Activated T-cell treated with anti-CD3 and anti-CD28 coated beads, Interleukin-2, amount 50 U/mL, for 48 hours (primary cell): ENCODE measurements at regions not wholly inside any gene's neighbourhood (a gene's known extent, or its start where the extent isn't known, plus 50 kb on each side); places are given as distances from the start of the nearest gene placed in this dataset.

Experiments
- DNase-seq, 2 experiments: peaks; one replicate each; pipeline ENCODE4 v3.0.0-alpha.2; 2020

GRCh38 chr4:112852601-112853000 lies 196.9 kb upstream of the ANK2 start:
- no peak for DNase-seq

- DNase-seq: no peak
Observed at GRCh38 chr4:112853662-112854256, 195.7 kb upstream of the ANK2 start.

DNA sequence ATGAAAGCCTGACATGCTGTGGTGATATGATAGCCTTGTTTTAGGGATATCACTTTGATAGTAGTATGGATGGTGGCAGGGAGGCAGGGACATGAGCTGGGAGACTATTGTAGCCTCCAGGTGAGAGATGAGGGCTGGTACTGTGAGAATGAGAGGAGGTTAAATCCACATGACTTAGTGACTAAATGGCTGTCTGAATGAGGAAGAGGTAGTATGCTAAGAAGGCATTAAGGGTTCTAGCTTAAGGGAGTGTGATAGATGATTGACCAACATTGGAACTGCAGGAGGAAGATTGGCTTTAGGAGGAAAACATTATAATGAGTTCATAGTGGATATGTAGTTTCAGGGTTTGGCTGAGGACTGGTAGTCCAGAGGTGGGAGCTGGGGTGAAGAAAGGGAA lies 195.0 kb upstream of the ANK2 start:
- no peak for DNase-seq

- DNase-seq: no peak
Observed at GRCh38 chr4:112855058-112855457, 194.4 kb upstream of the ANK2 start.

DNA sequence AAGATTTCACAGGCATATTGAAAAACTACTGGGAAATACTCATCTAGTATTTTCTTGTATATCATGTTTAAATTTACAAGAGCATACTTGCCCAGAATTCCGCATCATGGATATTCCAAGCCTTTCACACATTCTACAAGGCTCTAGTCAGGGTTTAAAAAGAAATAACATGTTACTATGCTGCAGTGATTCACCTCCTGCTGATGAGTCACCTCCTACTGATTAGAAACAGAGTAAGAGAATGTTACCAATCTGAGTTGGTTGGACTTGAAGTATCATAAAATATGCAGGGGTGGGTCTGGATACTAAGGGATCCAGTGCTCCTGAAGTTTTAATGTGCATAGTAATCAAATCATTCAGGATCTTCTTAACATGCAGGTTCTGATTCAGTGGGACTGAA lies 192.0 kb upstream of the ANK2 start:
- DNase-seq: no peak

GRCh38 chr4:112858751-112859150 lies 190.7 kb upstream of the ANK2 start:
- no peak for DNase-seq

DNA sequence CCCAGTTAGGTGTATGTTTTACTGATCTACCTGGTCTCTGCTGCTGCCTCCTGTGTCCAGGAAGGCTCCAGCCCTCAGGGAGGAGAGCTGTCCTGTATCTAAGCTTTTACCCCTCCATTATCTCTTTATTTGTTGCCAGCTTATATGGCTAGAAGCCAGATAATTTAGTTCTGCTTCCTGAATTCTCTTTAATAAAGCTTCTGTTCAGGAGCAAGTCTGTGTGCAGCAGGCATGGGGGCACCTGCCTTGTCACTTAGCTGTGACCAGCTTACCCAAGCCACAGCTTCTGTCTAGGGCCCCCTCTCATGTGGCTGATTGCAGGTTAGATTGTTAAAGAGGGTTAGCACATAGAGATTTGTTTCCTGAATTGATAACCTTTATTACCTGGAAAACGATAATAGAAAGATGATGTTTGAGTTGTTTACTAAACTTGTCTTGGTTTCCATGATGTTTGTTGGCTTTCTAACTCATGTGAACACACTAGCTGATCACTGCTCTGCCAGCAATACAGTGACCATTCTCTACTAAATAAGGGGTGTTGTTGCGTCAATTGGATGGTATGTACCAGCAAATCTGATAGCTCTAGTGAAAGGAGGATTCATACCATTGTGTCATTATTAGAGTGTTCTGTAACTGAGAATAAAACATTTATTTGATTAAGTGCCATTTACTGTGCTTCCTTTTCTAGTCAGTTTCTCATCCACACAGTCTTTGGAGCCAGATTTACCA lies 189.8 kb upstream of the ANK2 start:
- DNase-seq: no peak

GRCh38 chr4:112860830-112861690 lies 188.4 kb upstream of the ANK2 start:
- no peak for DNase-seq

GRCh38 chr4:112861691-112862674 lies 187.5 kb upstream of the ANK2 start:
- no peak for DNase-seq

DNA sequence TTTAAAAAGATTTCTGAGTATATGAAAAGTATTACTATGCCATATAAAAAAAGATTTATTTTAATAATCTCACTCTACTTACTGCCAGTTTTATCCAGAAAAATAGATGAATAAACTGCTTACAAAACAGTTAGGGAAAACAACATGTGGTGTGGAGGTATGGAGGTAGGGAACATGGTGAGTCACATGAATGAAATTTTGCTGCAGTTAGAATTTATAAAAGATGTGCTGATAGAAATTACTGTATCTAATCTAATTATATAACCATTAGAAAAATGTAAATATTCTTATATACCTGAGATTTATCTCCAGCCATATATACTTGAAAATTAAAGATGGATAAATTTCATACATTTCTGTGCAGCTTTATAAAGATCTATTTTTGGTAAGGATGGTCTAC lies 184.0 kb upstream of the ANK2 start:
- no peak for DNase-seq

- no peak for DNase-seq
Observed at GRCh38 chr4:112876316-112876715, 173.1 kb upstream of the ANK2 start.

GRCh38 chr4:112881842-112882241 lies 167.6 kb upstream of the ANK2 start:
- DNase-seq: no peak

- no peak for DNase-seq
Observed at GRCh38 chr4:112882286-112882685, 167.2 kb upstream of the ANK2 start.

GRCh38 chr4:112884406-112884805 lies 165.0 kb upstream of the ANK2 start:
- DNase-seq: no peak

DNA sequence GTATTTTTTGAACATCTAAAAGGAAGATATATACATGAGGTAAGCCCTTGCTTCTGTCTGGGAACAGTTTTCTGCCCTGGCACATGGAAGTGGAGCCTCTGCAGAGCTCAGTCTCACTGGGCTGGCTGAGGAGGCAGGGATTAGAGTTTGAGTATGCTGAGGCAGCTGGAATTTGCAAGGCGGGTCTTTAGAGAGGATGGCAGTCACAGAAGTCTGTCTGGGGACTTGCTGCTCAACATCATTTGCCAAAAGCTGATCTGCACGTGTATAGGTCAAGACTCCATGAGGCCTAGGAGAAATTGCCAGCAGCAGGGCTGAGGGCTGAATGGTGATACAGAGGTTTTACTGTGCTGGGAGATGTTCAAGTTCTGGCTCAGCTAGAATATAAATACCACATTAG lies 163.6 kb upstream of the ANK2 start:
- no peak for DNase-seq

DNA sequence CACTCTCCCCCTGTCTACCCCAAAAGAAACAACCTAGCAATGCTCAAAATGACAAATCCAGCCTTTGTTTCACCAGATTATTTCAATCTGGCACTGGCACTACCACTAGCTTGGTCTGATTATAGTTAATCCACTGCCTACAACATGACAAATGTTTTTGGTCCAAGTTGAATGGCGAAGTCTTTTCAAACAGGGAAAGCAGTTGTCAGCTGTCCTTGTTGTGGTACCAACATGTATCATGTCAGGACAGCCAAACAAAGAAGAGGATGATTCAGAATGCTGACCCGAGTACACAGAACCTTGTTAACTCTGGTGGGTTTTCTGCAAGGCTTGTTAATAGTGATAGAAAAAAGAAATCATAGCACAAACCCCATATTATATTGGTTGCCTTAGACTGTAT lies 160.8 kb upstream of the ANK2 start:
- DNase-seq: no peak

DNA sequence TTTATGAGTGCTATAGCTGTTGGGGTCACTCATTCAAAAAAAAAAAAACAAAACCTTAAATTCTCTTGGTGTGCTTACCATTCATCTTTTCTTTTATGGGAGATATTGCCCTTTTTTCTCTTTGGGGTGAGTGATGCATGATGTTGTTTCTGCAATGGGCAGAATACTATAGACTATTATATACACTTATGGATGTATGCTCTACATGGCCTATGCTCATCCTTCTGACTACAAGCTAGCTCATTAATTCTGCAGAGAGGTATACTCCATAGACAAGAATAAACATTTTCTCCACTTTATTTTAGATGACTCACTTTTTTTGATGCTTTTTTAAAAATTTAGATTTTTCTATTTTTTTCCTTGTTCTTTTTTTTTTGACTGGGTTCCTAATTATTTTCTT lies 160.3 kb upstream of the ANK2 start:
- no peak for DNase-seq

- no peak for DNase-seq
Observed at GRCh38 chr4:112889619-112890527, 159.6 kb upstream of the ANK2 start.

DNA sequence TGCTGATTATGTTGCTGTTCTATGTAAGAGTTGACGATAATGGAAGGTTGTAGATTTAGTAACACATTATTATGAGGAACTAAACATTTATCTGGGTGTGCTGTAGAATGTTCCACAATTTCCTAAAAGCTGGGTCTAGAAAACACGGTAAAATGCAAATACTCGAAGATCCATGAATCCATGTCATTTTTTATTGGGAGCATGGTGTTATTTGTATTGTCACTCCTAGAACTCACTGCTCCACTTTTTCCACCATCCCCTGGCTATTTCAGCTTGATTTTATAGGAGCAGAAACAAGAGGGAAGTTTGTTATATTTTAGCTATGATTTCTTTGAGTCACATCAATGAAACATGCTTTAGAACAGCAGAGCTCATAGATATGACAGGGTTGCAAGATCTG lies 155.0 kb upstream of the ANK2 start:
- no peak for DNase-seq

DNA sequence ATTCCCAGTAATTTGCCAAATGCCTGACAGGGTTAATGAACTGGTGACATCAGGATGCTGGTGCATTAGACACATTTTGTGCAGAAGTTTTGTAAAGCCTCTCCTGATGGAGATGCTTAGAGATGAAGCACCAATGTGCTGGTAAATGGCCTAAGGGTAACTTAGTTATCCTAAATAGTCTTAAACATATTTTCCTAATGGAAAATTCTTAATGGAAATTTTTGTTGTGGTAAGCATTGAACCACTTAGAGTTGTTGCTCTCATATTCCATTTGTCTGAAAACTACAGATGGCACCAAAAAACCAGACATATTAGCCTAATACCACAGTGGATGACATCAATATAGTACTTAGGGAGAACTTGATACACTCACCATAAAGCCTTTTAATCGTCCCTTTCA lies 154.5 kb upstream of the ANK2 start:
- DNase-seq: no peak

GRCh38 chr4:112895811-112896608 lies 153.4 kb upstream of the ANK2 start:
- no peak for DNase-seq
